Calu3 (cell line): ENCODE measurements at regions not wholly inside any gene's neighbourhood (a gene's known extent, or its start where the extent isn't known, plus 50 kb on each side); places are given as distances from the start of the nearest gene placed in this dataset.
"Not testable (repeated sequence)": the region's sequence is repeated elsewhere in the genome, so short reads cannot be mapped to it uniquely, and the experiment has no call there.

Experiments used
- BruUV-seq: library from RNA; stranded (reverse); fragments of 400-500 nt; replicated peaks from 2 replicates; lab custom pipeline; 2021; lab: Mats Ljungman, UMichigan
- CTCF ChIA-PET: fragments of 300-600 bp; sonication (Branson Sonifier 250); formaldehyde crosslinking; loops from one replicate; lab custom pipeline; 2022; ENCODE audit warnings: antibody characterized with exemption; lab: Charles Lee
- DNase-seq: peaks from one replicate; pipeline ENCODE4 v3.0.0; 2022
- H3K27ac Mint-ChIP-seq: one replicate; pipeline ENCODE4 v1.8.0; 2022; ENCODE audit warnings: mixed read lengths; ENCODE audit not compliant: unreplicated experiment
- H3K27me3 Mint-ChIP-seq: one replicate; pipeline ENCODE4 v1.8.0; 2022; ENCODE audit warnings: mixed read lengths; ENCODE audit not compliant: unreplicated experiment
- H3K36me3 Mint-ChIP-seq: one replicate; pipeline ENCODE4 v1.8.0; 2022; ENCODE audit warnings: mild to moderate bottlenecking, moderate library complexity, mixed read lengths; ENCODE audit not compliant: insufficient read depth, unreplicated experiment
- H3K4me1 Mint-ChIP-seq: one replicate; pipeline ENCODE4 v1.8.0; 2022; ENCODE audit warnings: mild to moderate bottlenecking, low read depth, mixed read lengths; ENCODE audit not compliant: unreplicated experiment
- H3K4me3 Mint-ChIP-seq: one replicate; pipeline ENCODE4 v1.8.0; 2022; ENCODE audit warnings: mild to moderate bottlenecking, low read depth, moderate library complexity, mixed read lengths; ENCODE audit not compliant: unreplicated experiment
- H3K9me3 Mint-ChIP-seq: one replicate; pipeline ENCODE4 v1.8.0; 2022; ENCODE audit warnings: low read depth, mixed read lengths; ENCODE audit not compliant: unreplicated experiment
- CTCF ChIP-seq: fragments of 200-600 bp; IDR thresholded peaks from one replicate; pipeline ENCODE4 v1.8.0; 2022; ENCODE audit warnings: antibody characterized with exemption; ENCODE audit not compliant: unreplicated experiment
- intact Hi-C: fragments of 100-400 bp; cut with micrococcal nuclease; formaldehyde crosslinking; loops from one replicate; pipeline ENCODE4 v1.10.0; 2022; ENCODE audit not compliant: unreplicated experiment

GRCh38 chr13:55654243-55654642 lies 1486.5 kb upstream of the PRR20A start:
- H3K27me3 Mint-ChIP-seq: no peaks in the 10 kb centered on the region
- no TSS peak for BruUV-seq
- intact Hi-C loops: no loop called here
- H3K4me1 Mint-ChIP-seq: no peaks in the 10 kb centered on the region
- TF ChIP-seq CTCF: no peak
- no peak for DNase-seq
- no peaks in the 10 kb centered on the region for H3K36me3 Mint-ChIP-seq
- H3K9me3 Mint-ChIP-seq: peaks cover 8% of the 10 kb centered on the region
- no peak overlapping the region for H3K4me3 Mint-ChIP-seq
- CTCF ChIA-PET: no interaction called here
- H3K27ac Mint-ChIP-seq: no peak overlapping the region

GRCh38 chr13:55660264-55660663 lies 1480.5 kb upstream of the PRR20A start:
- intact Hi-C loops, H3K4me3 Mint-ChIP-seq, CTCF ChIA-PET, H3K36me3 Mint-ChIP-seq, H3K27me3 Mint-ChIP-seq, H3K4me1 Mint-ChIP-seq, BruUV-seq, H3K27ac Mint-ChIP-seq, DNase-seq: not testable (repeated sequence)
- peaks cover 11% of the 10 kb centered on the region for H3K9me3 Mint-ChIP-seq

- CTCF ChIA-PET: no interaction called here
- H3K4me3 Mint-ChIP-seq: no peak overlapping the region
Measured at GRCh38 chr13:55660851-55661250, 1479.9 kb upstream of the PRR20A start.

DNA sequence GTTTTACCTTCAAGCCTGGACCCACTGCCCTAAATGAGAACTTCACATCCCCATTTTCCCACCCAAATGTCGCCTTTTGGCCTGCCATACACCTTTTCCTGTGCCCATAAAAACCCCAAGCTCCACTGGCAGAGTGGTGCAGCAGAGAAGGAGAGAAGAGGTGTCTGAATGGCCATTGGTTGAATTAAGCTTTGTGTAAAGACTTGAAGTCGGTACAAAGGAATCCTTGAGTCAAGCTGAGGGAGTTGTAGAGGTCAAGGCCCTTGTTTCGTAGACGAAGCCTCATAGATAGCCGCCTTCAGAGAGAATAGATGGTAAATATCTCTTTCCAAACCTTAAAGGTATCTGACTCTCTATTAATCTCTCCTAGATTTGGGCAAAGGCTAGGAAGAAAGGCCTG lies 1479.2 kb upstream of the PRR20A start:
- CTCF ChIA-PET: no interaction called here
- Mint-ChIP-seq H3K9me3 (peaks cover 11% of the 10 kb centered on the region), H3K36me3 (no peaks in the 10 kb centered on the region), H3K4me1 (no peaks in the 10 kb centered on the region), H3K27me3 (no peaks in the 10 kb centered on the region), H3K4me3 (no peak overlapping the region), H3K27ac (no peak overlapping the region)
- no peak for DNase-seq
- TF ChIP-seq CTCF: no peak
- BruUV-seq: no TSS peak
- intact Hi-C loops: no loop called here

More at GRCh38 chr13:55660851-55661250, 1479.9 kb upstream of the PRR20A start:
- intact Hi-C loops: no loop called here
- no peak for TF ChIP-seq CTCF
- DNase-seq: no peak
- no TSS peak for BruUV-seq
- Mint-ChIP-seq H3K36me3 (no peaks in the 10 kb centered on the region), H3K9me3 (peaks cover 11% of the 10 kb centered on the region), H3K27me3 (no peaks in the 10 kb centered on the region), H3K27ac (no peak overlapping the region), H3K4me1 (no peaks in the 10 kb centered on the region)

GRCh38 chr13:55664178-55664577 lies 1476.5 kb upstream of the PRR20A start:
- H3K27me3 Mint-ChIP-seq: no peaks in the 10 kb centered on the region
- peaks cover 3% of the 10 kb centered on the region for H3K9me3 Mint-ChIP-seq
- H3K36me3 Mint-ChIP-seq: no peaks in the 10 kb centered on the region
- no peak overlapping the region for H3K4me3 Mint-ChIP-seq
- no TSS peak for BruUV-seq
- H3K27ac Mint-ChIP-seq: no peak overlapping the region
- CTCF ChIA-PET: no interaction called here
- intact Hi-C loops: no loop called here
- H3K4me1 Mint-ChIP-seq: no peaks in the 10 kb centered on the region
- DNase-seq: no peak
- no peak for TF ChIP-seq CTCF
